GM18951 (cell line): ENCODE measurements at regions not wholly inside any gene's neighbourhood (a gene's known extent, or its start where the extent isn't known, plus 50 kb on each side); places are given as distances from the start of the nearest gene placed in this dataset.

Experiments
- POLR2A ChIP-seq: IDR thresholded peaks from 4 replicates; pipeline ENCODE4 v1.6.1; 2011; ENCODE audit warnings: mild to moderate bottlenecking; ENCODE audit not compliant: insufficient read length, insufficient read depth; ENCODE audit errors: extremely low read depth
- in situ Hi-C: fragments of 300-500 bp; cut with MboI; formaldehyde crosslinking; loops from one replicate; pipeline ENCODE4 v1.12.0; 2022; ENCODE audit warnings: low sequenced_read_pairs, mixed read lengths, inconsistent platforms; ENCODE audit not compliant: unreplicated experiment

DNA sequence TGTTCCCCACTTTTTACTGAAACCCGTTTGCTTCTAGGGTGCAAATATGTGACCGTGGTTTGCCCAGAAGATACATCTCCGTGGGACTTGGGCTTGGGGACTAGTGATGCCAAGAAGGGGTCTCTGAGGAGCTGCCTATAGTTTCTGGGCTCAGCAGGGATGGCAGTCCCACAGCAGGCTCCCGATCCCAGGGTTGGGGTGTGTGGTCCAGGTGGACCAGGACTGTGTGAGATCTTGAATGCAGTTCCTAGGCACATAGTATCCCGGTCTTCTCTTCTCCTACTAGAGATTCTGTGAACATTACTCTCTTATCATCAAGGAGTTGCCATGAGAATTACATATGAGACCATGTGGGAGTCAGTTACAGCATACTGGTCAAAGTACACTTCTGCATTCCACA, 435.8 kb upstream of the SPRED2 start:
- in situ Hi-C loops: no loop called here
- TF ChIP-seq POLR2A: no peak

DNA sequence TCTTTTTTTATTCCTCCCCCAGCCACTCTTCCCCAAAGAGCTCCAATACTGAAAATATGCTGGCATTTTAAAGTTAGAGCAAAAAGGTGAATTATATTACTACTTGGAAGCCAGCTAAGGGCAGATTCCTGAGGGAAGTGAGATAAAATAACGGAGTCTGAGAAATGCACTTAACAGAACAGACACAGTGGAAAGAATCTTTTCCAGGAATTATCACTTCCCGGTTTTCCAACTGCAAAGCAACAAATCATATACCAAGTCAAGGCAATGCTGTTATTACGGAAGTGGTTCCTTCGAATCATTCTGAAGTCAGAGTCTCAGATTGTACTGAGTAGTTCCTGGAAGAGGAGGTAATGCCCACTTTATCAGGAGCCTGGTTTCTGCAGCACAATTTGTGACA, 435.0 kb upstream of the SPRED2 start:
- in situ Hi-C loops: no loop called here
- no peak for TF ChIP-seq POLR2A

- in situ Hi-C loops: no loop called here
- TF ChIP-seq POLR2A: no peak
These were observed 433.7 kb upstream of the SPRED2 start for GRCh38 chr2:65866148-65866547.

GRCh38 chr2:65864619-65865018, 432.2 kb upstream of the SPRED2 start:
- no peak for TF ChIP-seq POLR2A
- in situ Hi-C loops: no loop called here

- in situ Hi-C loops: no loop called here
These were observed 431.3 kb upstream of the SPRED2 start for GRCh38 chr2:65863713-65864112.

GRCh38 chr2:65856928-65857327, 424.5 kb upstream of the SPRED2 start:
- in situ Hi-C loops: no loop called here

More at GRCh38 chr2:65863713-65864112, 431.3 kb upstream of the SPRED2 start:
- no peak for TF ChIP-seq POLR2A

GRCh38 chr2:65856423-65856822, 424.0 kb upstream of the SPRED2 start:
- in situ Hi-C loops: no loop called here
- no peak for TF ChIP-seq POLR2A

More at GRCh38 chr2:65856928-65857327, 424.5 kb upstream of the SPRED2 start:
- TF ChIP-seq POLR2A: no peak

DNA sequence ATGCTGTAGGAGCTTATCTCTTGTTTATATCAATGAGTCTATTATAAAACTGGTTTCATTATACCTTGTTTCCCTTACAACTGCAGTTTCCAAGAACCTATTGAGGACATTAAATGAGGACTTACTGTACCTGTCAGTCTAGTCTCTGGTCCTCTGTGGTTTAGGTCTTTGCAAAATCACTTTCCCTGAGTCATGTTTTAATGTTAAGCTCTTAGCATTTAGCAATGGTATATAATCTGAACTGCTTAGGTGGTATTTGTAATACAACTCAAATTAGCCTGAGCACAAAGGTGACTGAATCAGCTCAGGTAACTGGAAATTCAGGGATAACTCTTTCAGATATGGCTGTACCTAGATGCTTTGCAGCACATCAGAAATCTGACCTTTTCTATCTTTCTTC, 418.3 kb upstream of the SPRED2 start:
- no peak for TF ChIP-seq POLR2A
- in situ Hi-C loops: no loop called here

DNA sequence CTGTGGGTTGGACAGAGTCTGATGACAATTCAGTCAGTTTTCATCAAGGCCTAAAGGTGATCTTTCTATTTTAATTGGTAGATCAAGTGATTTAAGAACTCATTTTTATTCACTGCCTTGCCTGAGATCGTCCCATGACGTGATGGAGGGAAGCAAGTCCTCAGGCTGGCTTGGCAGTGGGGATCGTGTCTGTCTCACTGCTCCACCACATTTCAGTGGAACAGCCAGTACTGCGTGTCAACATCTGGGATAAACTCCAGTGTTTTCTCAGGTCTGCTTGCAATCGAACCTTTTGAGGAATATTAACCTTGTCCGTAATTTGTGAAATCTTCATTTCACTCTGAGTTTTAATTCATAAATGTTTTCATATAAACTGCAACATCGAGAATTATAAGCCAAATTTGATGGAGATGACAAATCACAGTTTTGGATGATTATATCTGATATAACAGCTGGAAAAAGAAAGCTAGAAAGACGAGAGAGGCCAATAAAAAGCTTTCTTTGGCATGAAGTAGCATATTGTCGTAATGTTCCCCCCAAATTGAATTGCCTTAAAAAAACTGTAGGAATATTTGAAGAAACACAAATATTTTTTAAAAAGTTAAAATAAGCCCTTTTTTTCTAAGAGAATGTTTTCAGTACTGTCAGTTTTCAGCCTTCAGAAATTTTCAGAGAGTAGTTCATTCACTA, 414.7 kb upstream of the SPRED2 start:
- no peak for TF ChIP-seq POLR2A
- in situ Hi-C loops: no loop called here

GRCh38 chr2:65845442-65846182, 413.2 kb upstream of the SPRED2 start:
- no peak for TF ChIP-seq POLR2A
- in situ Hi-C loops: no loop called here

DNA sequence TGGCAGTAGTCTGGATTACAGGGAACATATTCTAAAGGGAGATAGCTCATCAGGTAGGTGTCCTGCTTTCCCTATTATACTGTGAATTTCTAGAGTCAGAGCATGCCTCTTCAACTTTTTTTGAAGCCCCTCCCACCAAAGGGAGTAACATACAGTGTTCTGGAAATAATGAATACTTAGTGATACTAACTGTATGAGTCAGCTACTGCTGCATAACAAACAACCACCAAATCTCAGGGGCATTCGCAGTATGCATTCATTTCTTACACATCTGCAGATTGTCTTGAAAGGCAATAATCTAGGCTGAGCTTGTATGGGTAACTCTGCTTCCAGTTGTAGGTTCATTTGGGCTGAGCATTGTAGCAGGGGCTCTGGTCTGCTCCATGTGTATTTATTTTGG, 409.7 kb upstream of the SPRED2 start:
- in situ Hi-C loops: no loop called here
- no peak for TF ChIP-seq POLR2A

GRCh38 chr2:65835975-65836549, 403.7 kb upstream of the SPRED2 start:
- no peak for TF ChIP-seq POLR2A
- in situ Hi-C loops: no loop called here

DNA sequence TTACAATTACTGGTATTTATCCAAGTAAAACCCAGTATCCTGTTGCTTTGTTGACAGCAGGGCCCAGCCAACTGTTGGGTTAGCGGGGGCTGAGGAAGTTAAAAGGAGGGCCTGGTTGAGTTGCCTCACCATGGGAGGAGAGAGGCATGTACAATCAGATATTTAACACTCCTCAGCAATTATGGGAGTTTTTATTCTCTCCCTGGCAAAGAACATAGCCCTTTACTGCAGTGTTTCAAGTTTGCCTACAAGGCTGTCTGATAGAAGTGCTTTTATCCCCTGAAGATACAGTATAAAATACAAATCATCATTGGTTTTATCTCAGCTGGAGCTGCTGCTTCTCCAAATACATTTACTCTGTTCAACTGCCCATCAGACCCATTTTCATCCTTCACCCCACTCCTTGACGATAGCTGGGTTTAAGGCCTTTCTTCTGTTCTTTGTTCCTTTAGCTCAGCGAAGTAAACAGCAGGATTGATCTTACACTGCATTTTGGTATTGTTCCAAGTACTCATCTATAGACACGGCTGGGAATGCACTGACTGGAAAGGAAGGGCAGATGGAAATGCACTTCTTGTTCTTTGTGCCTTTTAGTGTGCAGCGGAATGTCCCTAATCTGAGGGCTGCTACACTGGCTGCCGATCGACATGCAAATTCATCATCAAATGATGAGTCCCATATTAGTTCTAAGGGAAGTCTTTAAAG, 402.5 kb upstream of the SPRED2 start:
- TF ChIP-seq POLR2A: no peak
- in situ Hi-C loops: no loop called here
